DND-41 (cell line): ENCODE measurements at regions not wholly inside any gene's neighbourhood (a gene's known extent, or its start where the extent isn't known, plus 50 kb on each side); places are given as distances from the start of the nearest gene placed in this dataset.

ENCODE experiments used
- CTCF ChIP-seq: IDR thresholded peaks from 2 replicates; pipeline ENCODE4 v1.5.1; 2012; ENCODE audit warnings: borderline replicate concordance, low read length, moderate library complexity, mild to moderate bottlenecking; ENCODE audit not compliant: poor library complexity, severe bottlenecking; ENCODE audit errors: extremely low read depth
- EZH2 ChIP-seq: IDR thresholded peaks from 3 replicates; pipeline ENCODE4 v1.6.1; 2012; ENCODE audit warnings: borderline replicate concordance, low read depth, mild to moderate bottlenecking, moderate library complexity, low read length, inconsistent platforms; ENCODE audit not compliant: severe bottlenecking

GRCh38 chr1:234845097-234845660 is 235.2 kb upstream of the IRF2BP2 start:
- no peak for TF ChIP-seq EZH2
- no peak for TF ChIP-seq CTCF
